ENCODE measurements at regions not wholly inside any gene's neighbourhood (a gene's known extent, or its start where the extent isn't known, plus 50 kb on each side); places are given as distances from the start of the nearest gene placed in this dataset.
"Not testable (repeated sequence)": the region's sequence is repeated elsewhere in the genome, so short reads cannot be mapped to it uniquely, and the experiment has no call there.

DNA sequence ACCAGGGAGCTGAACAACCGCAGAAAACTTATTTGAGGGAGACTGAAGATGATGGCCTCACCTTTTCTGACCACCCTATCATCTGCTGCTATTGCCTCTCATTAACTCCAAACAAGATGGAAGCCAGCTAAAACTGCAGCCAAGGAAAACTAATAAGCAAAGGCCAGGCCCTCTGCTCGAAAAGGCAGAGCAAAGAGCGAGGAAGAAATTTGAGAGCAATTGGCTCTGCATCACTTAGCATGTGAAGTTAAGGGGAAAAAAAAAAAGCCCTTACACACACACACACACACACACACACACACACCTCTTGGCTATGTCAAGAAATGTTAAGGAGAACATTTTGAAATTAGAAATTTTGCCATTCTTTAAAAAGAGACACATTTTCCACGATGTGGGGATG, 228.1 kb upstream of the CYLC2 start:
- no peak for DNase-seq (ENCODE audit: low read depth, low spot score)

DNA sequence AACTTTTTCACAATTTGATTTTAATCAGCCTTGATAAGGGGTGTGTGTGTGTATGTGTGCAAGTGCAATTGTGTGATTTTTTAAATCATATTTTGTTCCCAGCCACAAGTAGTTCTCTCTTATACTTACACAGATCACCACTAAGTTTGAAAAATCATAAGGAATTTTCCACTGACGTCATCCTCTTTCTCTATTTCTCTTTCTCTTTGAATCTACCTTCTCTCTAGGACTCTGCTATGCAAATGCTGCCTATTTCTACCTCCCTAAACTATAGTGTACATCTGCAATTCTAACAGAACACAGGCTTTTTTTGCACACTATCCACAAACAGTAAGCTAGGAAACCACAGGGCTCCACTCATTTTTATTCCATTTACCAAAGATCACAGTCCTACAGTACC, 254.6 kb upstream of the CYLC2 start:
- H3K27ac ChIP-seq, result no peak overlapping the region
- DNase-seq (ENCODE audit: low read depth, low spot score), result no peak

More for the DNA sequence above, 228.1 kb upstream of the CYLC2 start:
- no peak overlapping the region for H3K27ac ChIP-seq

GRCh38 chr9:102728946-102729345, 266.2 kb upstream of the CYLC2 start:
- DNase-seq (ENCODE audit: low read depth, low spot score), result no peak

GRCh38 chr9:102714184-102714583, 280.9 kb upstream of the CYLC2 start:
- DNase-seq (ENCODE audit: low read depth, low spot score), result no peak
- no peak overlapping the region for H3K27ac ChIP-seq

More at GRCh38 chr9:102728946-102729345, 266.2 kb upstream of the CYLC2 start:
- no peak overlapping the region for H3K27ac ChIP-seq

DNA sequence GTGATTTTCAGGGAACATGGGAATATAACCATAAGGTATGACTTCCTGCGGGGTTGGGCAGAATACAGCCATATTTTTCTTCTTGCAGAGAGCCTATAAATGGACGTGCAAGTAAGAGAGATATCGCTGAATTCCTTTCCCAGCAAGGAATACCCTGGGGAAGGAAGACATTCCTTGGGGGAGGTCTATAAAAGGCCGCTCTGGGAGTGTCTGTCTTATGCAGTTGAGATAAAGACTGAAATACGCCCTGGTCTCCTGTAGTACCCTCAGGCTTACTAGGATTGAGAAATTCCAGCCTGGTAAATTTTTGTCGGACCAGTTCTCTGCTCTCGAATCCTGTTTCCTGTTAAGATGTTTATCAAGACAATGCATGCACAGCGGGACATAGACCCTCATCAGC, 282.2 kb upstream of the CYLC2 start:
- DNase-seq (ENCODE audit: low read depth, low spot score); H3K27ac ChIP-seq: not testable (repeated sequence)

- H3K27ac ChIP-seq, result no peak overlapping the region
- DNase-seq (ENCODE audit: low read depth, low spot score), result no peak
Measured at GRCh38 chr9:102700936-102701335, 294.2 kb upstream of the CYLC2 start.

- no peak overlapping the region for H3K27ac ChIP-seq
- DNase-seq (ENCODE audit: low read depth, low spot score), result no peak
Measured at GRCh38 chr9:102669220-102669619, 325.9 kb upstream of the CYLC2 start.

- no peak overlapping the region for H3K27ac ChIP-seq
- DNase-seq (ENCODE audit: low read depth, low spot score), result no peak
Measured at GRCh38 chr9:102652471-102652870, 342.7 kb upstream of the CYLC2 start.

GRCh38 chr9:102650896-102651295, 344.2 kb upstream of the CYLC2 start:
- DNase-seq (ENCODE audit: low read depth, low spot score), result no peak
- no peak overlapping the region for H3K27ac ChIP-seq

DNA sequence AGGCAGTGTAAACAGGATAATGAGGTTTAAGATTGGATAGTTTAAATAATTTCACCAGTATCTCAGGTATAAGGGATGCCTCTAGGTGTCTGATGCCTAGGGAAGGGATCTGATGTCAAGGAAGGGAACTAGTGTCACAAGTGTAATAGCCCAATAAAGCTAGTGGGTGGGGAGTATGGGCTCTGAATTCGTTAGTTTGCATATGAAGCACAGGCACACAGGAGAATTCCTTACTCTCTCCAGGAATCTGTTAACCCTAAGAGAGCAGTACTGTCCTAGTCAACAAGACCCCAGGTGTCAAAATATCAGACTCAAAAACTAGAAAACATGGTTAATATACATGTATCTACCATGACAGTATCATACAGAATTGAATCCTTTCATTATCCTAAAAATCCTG, 352.5 kb upstream of the CYLC2 start:
- no peak for DNase-seq (ENCODE audit: low read depth, low spot score)
- no peak overlapping the region for H3K27ac ChIP-seq

GRCh38 chr9:102631559-102631958, 363.6 kb upstream of the CYLC2 start:
- no peak overlapping the region for H3K27ac ChIP-seq
- DNase-seq (ENCODE audit: low read depth, low spot score), result no peak

- no peak overlapping the region for H3K27ac ChIP-seq
- DNase-seq (ENCODE audit: low read depth, low spot score), result no peak
Measured at GRCh38 chr9:102609461-102609860, 385.7 kb upstream of the CYLC2 start.

GRCh38 chr9:102603198-102604195, 391.6 kb upstream of the CYLC2 start:
- DNase-seq (ENCODE audit: low read depth, low spot score); H3K27ac ChIP-seq: not testable (repeated sequence)

- H3K27ac ChIP-seq, result no peak overlapping the region
- no peak for DNase-seq (ENCODE audit: low read depth, low spot score)
Measured at GRCh38 chr9:102594241-102594640, 400.9 kb upstream of the CYLC2 start.

GRCh38 chr9:102587281-102587680, 407.9 kb upstream of the CYLC2 start:
- DNase-seq (ENCODE audit: low read depth, low spot score), result no peak

GRCh38 chr9:102569436-102569835, 425.7 kb upstream of the CYLC2 start:
- no peak overlapping the region for H3K27ac ChIP-seq
- no peak for DNase-seq (ENCODE audit: low read depth, low spot score)

More at GRCh38 chr9:102587281-102587680, 407.9 kb upstream of the CYLC2 start:
- no peak overlapping the region for H3K27ac ChIP-seq

GRCh38 chr9:102551346-102551745, 443.8 kb upstream of the CYLC2 start:
- no peak overlapping the region for H3K27ac ChIP-seq
- no peak for DNase-seq (ENCODE audit: low read depth, low spot score)

- H3K27ac ChIP-seq, result no peak overlapping the region
- DNase-seq (ENCODE audit: low read depth, low spot score), result no peak
Measured at GRCh38 chr9:102550886-102551285, 444.2 kb upstream of the CYLC2 start.

GRCh38 chr9:102550266-102550665, 444.9 kb upstream of the CYLC2 start:
- H3K27ac ChIP-seq, result no peak overlapping the region
- DNase-seq (ENCODE audit: low read depth, low spot score), result no peak

GRCh38 chr9:102534031-102534430, 461.1 kb upstream of the CYLC2 start:
- no peak for DNase-seq (ENCODE audit: low read depth, low spot score)
- no peak overlapping the region for H3K27ac ChIP-seq

DNA sequence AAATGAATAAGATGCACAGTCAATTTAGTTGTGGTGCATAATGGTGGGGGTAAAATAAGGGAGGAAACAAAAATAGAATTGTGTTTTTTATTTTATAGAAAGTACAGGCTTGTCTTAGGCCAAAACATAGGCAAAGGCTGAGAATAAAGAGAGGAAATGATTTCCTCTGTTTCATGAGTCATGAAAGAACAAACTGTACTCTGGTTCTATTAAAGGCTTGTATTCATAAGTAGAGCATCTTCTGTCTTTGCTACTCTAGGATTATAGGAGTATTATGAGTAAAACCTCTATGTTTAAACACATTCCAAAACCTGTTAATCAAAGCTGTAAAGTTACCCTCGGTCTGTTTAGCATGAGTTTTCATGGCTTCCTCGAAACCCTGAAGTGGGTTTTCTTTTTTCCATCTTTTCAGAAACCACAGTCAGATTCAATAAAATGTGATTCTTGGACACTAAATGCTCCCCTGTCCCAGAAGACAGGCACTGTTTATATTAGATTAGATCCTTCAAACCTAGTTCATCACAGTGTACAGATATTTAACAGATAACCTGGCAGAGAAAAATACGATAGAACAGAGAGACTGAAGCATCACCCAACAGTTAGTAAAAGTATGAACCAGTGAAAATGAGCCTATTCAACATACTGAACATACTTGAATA, 473.9 kb upstream of the CYLC2 start:
- no peak overlapping the region for H3K27ac ChIP-seq
- no peak for DNase-seq (ENCODE audit: low read depth, low spot score)
